ENCODE measurements at regions not wholly inside any gene's neighbourhood (a gene's known extent, or its start where the extent isn't known, plus 50 kb on each side); places are given as distances from the start of the nearest gene placed in this dataset.

DNA sequence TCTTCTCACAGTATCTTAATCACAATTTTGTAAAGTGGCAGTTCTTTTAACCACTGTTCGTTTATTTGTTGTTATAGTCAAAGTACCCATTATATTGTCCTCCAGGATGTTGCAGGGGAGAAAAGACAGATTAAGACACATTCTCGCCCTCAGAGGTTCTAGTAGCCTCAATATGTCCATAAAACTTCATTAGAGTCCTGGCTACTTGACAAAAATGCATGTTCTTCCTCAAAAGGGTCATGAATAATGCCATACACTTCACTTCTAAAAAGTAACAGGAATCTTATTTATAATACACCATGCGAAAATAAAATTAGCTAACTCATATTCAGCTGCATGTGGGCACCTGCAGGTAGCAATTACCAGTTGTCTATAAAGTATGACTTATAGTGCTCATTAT, 109.3 kb upstream of the ANK3 start:
- TF ChIP-seq CTCF (IDR thresholded peaks at IDR 0.05; ENCODE audit: borderline replicate concordance, insufficient read depth, low read depth, low read length): no peak
- no peak overlapping the region for H3K4me3 ChIP-seq (ENCODE audit: low read depth, low read length)

DNA sequence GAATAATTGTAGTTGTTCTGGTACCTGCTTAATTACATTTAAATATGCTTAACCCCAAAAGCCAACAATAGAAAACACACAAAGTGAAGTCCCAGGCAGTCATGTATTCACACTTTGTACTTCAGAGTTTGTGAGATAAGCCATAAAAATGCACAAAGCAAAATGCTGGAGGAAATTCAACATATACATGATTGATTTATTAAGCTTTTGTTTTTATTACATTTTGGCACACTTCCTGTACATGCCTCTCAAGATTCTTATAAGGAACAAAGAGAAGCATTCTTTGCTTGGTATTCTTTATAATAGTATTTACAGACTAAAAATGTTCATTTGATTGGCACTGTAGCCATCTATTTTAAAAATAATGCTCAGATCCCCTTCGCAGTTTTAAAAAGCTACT, 107.7 kb upstream of the ANK3 start:
- no peak overlapping the region for H3K4me3 ChIP-seq (ENCODE audit: low read depth, low read length)

DNA sequence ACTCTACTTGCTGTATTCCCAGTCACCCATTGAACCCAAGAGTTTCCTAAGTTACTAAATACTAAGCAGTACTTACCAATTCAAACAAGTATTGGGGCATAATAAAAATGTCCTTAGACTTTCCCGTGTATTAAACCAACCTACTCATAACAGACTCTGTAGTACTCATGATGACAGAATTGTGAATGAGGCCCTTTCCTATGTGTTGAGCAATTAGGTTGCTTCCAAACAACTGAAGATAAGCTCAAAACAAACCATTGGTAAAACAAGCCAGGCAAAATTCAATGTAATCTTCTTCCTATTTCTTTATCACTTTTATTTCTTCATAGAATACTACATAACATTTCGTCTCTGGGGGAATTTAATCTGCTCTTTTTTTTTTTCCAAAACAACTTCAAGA, 106.5 kb upstream of the ANK3 start:
- TF ChIP-seq CTCF (IDR thresholded peaks at IDR 0.05; ENCODE audit: borderline replicate concordance, insufficient read depth, low read depth, low read length): no peak
- no peak overlapping the region for H3K4me3 ChIP-seq (ENCODE audit: low read depth, low read length)

More for the DNA sequence above, 107.7 kb upstream of the ANK3 start:
- TF ChIP-seq CTCF (IDR thresholded peaks at IDR 0.05; ENCODE audit: borderline replicate concordance, insufficient read depth, low read depth, low read length): no peak

DNA sequence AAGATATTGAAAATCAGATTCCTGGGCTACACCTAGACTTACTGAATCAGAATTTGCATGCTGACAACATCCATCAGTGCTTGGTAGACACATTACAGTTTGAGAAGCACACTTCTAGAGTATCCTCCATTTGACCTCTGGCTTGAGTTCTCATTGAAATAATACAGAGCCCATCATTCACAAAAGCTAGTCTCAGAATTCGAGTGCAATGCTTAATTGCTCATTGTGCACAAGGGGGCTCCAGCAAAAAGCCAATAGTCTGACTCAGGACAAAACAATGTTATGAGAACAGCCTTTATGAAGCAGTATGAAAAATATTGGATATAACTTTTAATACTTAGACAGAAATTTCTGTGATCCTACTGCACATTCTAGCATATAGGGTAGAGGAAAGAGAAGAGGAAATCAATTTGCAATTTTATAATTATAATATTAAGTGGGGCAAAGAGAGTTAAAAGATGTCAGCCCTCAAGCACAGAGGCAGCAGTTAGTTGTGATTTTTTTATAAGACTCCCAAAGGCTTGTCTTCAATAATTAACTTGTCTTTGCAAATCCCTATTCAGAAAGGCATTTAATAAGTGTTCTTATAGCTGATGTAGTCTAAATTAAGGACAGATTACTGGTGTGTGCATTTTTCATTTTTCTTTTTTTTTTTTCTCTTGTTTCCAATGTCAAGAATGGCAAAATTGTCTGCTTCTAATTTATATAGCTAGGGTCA, 105.8 kb upstream of the ANK3 start:
- H3K4me3 ChIP-seq (ENCODE audit: low read depth, low read length): no peak overlapping the region
- TF ChIP-seq CTCF (IDR thresholded peaks at IDR 0.05; ENCODE audit: borderline replicate concordance, insufficient read depth, low read depth, low read length): no peak

- no peak overlapping the region for H3K4me3 ChIP-seq (ENCODE audit: low read depth, low read length)
- no peak for TF ChIP-seq CTCF (IDR thresholded peaks at IDR 0.05; ENCODE audit: borderline replicate concordance, insufficient read depth, low read depth, low read length)
Measured at GRCh38 chr10:60494774-60495173, 105.1 kb upstream of the ANK3 start.

- H3K4me3 ChIP-seq (ENCODE audit: low read depth, low read length): no peak overlapping the region
- TF ChIP-seq CTCF (IDR thresholded peaks at IDR 0.05; ENCODE audit: borderline replicate concordance, insufficient read depth, low read depth, low read length): no peak
Measured at GRCh38 chr10:60491162-60491561, 101.5 kb upstream of the ANK3 start.

DNA sequence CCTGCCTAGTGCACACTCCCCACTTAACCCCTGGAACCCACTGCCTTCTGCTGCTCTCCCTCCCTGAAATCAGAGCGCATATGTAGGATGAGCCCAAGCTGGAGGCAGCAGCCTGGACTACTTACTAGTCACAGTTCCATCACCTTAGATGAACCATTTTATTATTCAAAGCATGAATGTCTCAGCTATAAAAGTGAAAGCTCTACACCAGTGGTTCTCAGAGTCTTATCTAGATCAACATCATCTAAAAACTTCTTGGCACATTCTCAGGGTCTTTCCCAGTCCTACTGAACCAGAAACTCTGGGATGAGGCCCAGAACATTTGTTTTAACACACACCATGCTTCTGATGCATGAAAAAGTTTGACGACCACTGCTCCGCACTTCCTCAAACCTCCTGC, 100.3 kb upstream of the ANK3 start:
- H3K4me3 ChIP-seq (ENCODE audit: low read depth, low read length): no peak overlapping the region
- TF ChIP-seq CTCF (IDR thresholded peaks at IDR 0.05; ENCODE audit: borderline replicate concordance, insufficient read depth, low read depth, low read length): no peak

Data from GM12875 (cell line).